HG03060 (cell line): ENCODE measurements at regions not wholly inside any gene's neighbourhood (a gene's known extent, or its start where the extent isn't known, plus 50 kb on each side); places are given as distances from the start of the nearest gene placed in this dataset.
"Not testable (repeated sequence)": the region's sequence is repeated elsewhere in the genome, so short reads cannot be mapped to it uniquely, and the experiment has no call there.

ENCODE experiments used
- ATAC-seq: cut with Tn5 transposase; IDR thresholded peaks from one replicate; pipeline ENCODE4 v1.9.1; 2021; ENCODE audit warnings: low read depth, moderate number of reproducible peaks; ENCODE audit not compliant: unreplicated experiment

DNA sequence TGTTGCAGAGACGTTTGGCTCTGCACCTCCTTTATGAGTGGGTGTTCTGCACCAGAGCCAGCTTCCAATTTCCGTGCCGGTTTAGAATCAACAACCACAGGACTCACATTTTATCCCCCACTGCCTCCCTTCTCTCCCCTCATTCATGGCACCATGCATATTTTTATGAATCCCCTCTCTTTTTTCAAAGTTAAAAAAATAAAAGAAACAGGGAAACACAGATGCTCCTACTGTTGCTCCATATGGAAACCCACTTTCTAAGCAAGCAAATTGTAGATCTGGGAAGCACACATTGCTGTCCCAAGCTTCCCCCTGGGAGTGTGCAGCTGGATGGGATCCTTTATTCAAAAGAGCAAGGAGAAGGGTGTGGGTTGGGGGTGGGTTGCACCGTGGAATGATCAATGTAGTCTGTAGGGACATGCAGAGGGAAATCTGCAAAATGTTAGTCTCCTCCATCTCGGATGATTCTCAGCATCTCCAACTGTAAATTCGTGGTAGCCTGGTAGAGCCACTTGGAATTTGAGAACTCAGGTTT, 410.0 kb upstream of the ADAMTSL1 start:
- ATAC-seq = no peak

DNA sequence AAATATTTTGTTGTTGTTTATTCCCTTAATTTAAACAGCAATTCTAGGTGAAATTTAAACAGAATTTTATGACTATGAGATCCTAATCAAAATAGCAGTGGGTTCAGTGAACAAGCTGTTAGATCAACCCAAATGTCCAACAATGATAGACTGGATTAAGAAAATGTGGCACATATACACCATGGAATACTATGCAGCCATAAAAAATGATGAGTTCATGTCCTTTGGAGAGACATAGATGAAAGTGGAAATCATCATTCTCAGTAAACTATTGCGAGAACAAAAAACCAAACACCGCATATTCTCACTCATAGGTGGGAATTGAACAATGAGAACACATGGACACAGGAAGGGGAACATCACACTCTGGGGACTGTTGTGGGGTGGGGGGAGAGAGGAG, 407.3 kb upstream of the ADAMTSL1 start:
- not testable (repeated sequence) for ATAC-seq

GRCh38 chr9:18067548-18068120, 406.3 kb upstream of the ADAMTSL1 start:
- ATAC-seq = no peak

DNA sequence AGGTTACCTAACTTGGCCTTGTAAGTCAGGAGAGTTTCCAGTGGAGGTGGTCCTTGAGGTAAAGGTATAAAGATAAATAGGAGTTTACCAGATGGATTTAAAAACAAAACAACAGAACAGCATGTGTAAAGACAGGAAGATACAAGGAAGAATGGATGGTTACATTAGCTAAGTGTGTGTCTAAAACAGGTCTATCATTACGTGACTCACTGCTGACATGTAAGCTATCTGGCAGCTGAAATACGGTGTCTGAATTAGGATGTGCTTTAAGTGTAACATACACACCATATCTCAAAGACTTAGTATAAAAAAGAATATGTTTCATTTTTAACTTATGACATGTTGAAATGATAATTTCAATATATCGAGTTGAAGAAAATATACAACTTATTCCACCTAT, 405.1 kb upstream of the ADAMTSL1 start:
- no peak for ATAC-seq

- no peak for ATAC-seq
Observed at GRCh38 chr9:18071651-18072060, 402.3 kb upstream of the ADAMTSL1 start.

DNA sequence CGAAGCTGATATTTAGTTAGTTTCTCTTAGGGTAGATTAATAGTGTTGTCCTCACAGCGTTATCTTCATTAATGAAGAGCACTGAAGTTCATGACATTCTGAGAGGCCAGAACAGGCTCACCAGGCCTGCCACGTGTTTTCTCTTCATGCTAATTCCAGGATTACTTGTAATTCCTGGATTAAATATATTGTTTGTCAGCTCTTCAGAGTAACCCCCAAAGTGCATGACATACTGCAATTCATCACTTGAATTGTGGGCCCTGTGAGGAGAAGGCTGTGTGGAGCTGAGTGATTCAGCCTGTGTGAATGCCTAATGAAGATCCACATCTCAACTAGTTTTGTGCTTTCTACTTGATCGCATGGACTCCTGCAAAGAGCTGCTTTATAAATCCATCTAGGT, 401.0 kb upstream of the ADAMTSL1 start:
- no peak for ATAC-seq

DNA sequence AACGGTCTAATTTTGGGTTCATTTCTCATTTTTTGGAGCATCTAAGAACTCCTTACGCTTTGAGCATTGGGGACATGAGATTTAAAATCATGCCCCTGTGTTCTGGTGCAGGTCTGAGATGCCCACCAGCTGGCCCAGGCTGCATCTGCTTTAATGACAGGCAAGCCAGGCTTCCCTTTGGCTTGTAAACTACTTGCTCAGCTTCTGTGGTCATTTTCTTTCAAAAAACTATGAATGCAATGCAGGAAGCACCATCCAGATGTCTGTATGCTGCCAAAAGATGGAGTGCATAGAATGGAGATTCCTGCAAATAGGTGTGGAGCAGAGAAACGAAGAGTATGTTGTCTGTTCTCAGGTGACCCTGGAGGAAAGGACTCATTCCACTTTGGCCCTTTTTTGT, 399.9 kb upstream of the ADAMTSL1 start:
- no peak for ATAC-seq

GRCh38 chr9:18075253-18075952, 398.6 kb upstream of the ADAMTSL1 start:
- ATAC-seq = no peak

DNA sequence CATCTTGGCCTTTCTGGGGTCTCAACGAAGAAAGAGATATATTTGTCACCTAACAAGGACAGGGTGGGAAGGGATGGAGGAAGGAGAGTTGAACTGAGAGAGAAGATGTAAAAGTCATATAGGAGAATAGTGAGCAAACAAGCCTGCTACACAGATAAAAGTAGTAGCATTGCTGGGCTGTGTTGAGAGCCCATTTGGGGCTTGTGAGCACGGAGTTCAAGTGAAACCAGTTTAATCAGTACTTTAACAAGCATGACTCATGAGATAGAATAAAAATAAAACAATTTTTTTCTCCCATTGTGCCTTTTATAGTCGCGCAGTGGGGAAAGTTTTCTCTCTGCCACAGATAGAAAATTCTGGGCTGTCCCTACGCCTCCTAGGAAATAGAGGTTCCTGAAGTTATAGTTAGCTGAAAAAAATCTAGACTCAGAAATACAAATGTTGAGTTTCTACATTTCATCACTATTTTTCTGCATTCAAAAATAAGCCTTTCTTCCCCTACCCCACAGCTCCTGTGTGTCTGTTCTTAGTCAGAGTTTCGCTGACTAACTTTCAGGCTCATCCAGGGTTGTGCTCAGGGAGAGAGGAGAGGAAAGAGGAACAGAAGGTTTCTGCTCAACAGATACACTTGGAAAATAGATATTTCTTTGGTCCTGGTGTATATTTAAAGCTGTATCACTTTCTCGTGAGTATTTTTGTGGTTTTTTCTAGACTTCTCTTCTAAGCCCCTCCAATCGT, 395.8 kb upstream of the ADAMTSL1 start:
- ATAC-seq = no peak

DNA sequence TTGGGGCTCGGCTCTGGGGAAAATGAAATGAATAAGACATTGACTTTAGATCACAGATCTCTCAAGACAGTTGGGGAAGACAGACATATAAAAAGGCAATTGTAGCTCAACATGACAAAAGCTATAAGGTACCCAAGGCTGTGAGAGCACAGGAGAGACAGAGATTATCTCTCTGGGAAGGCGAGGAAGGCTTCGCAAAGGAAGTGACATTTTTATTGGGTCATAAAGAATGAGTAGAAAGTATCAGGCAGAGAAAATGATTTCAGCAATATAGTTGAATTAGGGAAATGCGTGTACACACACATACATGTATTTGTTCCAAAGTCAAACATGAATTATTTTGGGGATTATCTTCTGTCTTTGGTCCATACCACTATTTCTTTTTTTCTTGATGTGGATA, 381.8 kb upstream of the ADAMTSL1 start:
- ATAC-seq = no peak

DNA sequence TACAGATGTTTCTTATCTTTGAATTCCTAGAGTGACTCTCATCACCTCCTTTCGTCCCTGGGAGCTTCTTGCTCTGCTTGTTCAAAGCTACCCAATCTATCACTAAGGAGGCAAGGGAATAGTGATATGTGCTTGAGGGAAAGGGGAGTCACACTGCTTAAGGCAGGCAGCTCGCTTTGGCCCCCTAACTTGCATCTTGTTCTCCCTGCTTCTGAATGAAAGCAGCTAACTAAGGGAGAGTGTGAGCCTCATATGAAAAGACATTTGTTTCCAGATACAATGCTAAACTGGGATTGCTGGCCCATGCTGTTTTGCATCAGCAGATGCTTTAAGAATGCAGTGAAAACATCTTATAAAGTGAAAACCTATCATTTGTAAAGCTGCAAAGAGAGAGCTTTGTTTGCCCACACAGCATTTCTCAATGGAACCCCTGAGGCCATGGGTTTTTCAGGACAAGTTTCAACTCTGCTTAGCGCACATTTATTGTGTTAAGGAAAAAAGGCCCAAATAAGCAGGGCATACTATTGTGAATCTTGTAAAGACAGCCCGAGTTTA, 367.9 kb upstream of the ADAMTSL1 start:
- no peak for ATAC-seq

DNA sequence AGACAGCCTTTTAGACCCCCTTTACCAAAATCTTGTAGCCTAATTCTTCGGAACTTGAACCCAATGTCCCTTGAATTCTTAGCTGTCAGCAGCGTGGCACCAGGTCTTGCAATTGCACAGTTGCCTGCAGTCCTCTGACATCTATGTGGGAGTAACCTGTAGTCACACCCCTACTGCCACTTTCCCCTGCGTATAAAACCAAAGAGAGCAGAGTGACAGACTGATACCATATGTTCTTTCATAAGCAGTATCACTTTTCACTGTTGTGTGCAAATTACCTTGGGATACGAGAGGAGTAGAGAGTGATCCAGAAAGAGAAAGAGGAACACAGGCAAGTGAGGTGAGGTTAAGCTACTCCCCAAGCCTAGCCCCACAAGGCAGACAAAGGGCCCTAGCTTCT, 364.3 kb upstream of the ADAMTSL1 start:
- ATAC-seq = no peak

GRCh38 chr9:18111146-18111545, 362.8 kb upstream of the ADAMTSL1 start:
- no peak for ATAC-seq

GRCh38 chr9:18114559-18115475, 359.1 kb upstream of the ADAMTSL1 start:
- no peak for ATAC-seq

DNA sequence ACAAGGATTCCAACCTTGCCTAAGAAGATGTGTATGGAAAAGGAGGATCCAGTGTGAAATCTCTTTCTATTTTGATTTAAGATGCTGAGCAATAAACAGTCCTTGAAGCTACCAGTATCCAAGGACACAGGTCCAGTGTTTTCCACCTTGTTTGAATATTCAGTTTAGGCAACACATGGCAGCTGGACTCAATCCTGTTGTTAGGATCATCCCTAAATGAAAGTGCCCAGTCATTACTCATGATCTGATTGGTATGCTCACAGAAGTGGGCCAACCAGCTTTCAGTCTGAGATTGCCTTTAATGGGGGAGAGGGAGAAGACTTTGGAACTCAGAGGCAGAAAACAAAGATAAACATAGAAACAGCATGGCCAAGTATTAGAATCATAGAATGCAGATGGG, 355.7 kb upstream of the ADAMTSL1 start:
- no peak for ATAC-seq

- ATAC-seq = no peak
Observed at GRCh38 chr9:18122171-18122570, 351.8 kb upstream of the ADAMTSL1 start.

DNA sequence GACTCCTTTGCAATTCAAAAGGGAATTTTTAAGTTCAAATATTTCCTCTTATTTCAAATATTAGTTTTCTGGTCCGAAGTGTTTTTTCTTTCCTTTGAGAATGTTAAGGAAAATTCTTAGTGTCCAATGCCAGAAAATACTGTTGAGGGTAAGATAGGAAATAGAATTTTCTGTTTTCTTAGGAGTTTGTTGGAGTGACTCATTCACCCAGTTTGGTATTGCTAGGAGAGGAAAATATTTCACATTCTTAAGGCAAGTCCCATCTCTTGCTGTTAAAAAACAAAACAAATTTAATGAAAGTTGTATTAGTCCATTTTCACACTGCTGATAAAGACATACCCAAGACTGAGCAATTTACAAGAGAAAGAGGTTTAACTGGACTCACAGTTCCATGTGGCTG, 349.2 kb upstream of the ADAMTSL1 start:
- ATAC-seq = no peak

GRCh38 chr9:18126831-18127498, 347.0 kb upstream of the ADAMTSL1 start:
- ATAC-seq = no peak

GRCh38 chr9:18127499-18127875, 346.5 kb upstream of the ADAMTSL1 start:
- ATAC-seq = no peak

GRCh38 chr9:18129809-18130334, 344.1 kb upstream of the ADAMTSL1 start:
- ATAC-seq = no peak
